B cell (primary cell): ENCODE measurements at regions not wholly inside any gene's neighbourhood (a gene's known extent, or its start where the extent isn't known, plus 50 kb on each side); places are given as distances from the start of the nearest gene placed in this dataset.

Source experiments
- ATAC-seq: fragments of 200-7000 bp; cut with Tn5 transposase; one replicate; pipeline ENCODE4 v1.10.0; 2021; ENCODE audit warnings: low read depth, mild to moderate bottlenecking, moderate number of reproducible peaks, moderate library complexity
- CTCF ChIA-PET: fragments of 350-600 bp; sonication (Branson Sonifier 250); formaldehyde crosslinking; loops from one replicate; lab custom pipeline; 2021; ENCODE audit warnings: antibody characterized with exemption, inconsistent platforms; lab: Charles Lee
- POLR2A ChIA-PET: fragments of 350-600 bp; sonication (Branson Sonifier 250); formaldehyde crosslinking; loops from one replicate; lab custom pipeline; 2021; ENCODE audit warnings: antibody characterized with exemption; lab: Charles Lee
- DNase-seq: peaks from one replicate; pipeline ENCODE4 v3.0.0; 2013
- H2AFZ ChIP-seq: 2 replicates; pipeline ENCODE4 v1.6.1; 2012; ENCODE audit warnings: mild to moderate bottlenecking, low read depth, low read length; ENCODE audit not compliant: insufficient read depth, poor library complexity, severe bottlenecking
- H3K27ac ChIP-seq, 2 donors: 1 replicate in 1 of 2; 2 replicates in 1 of 2; pipeline ENCODE4 v1.5.1; 2012 to 2013; ENCODE audit warnings: low read length in 2 of 2, mild to moderate bottlenecking in 2 of 2, moderate library complexity in 1 of 2
- H3K27me3 ChIP-seq, 4 experiments: fragments of 200-600 bp in 1 of 4; sonication (generic) in 1 of 4; replicated peaks in 1 of 4; 1 replicate in 2 of 4; 2 replicates in 2 of 4; pipeline versions ENCODE4 v1.6.1 to v1.7.0; 2013 to 2016; ENCODE audit warnings: low read length in 3 of 4, mild to moderate bottlenecking in 2 of 4, mixed read lengths in 1 of 4, moderate library complexity in 1 of 4; ENCODE audit not compliant: insufficient read depth in 4 of 4, control insufficient read depth in 3 of 4; ENCODE audit errors: control extremely low read depth in 1 of 4
- H3K36me3 ChIP-seq, 2 experiments: replicated peaks in 1 of 2; 1 replicate in 1 of 2; 2 replicates in 1 of 2; pipeline versions ENCODE4 v1.6.1 to v1.7.1; 2013; ENCODE audit warnings: low read length in 1 of 2; ENCODE audit not compliant: insufficient read depth in 2 of 2, control insufficient read depth in 1 of 2; ENCODE audit errors: control extremely low read depth in 1 of 2, extremely low read depth in 1 of 2
- H3K4me1 ChIP-seq, 2 donors: fragments of 200-600 bp in 1 of 2; sonication (generic) in 1 of 2; 1 replicate in 1 of 2; 2 replicates in 1 of 2; pipeline versions ENCODE4 v1.5.1 to v1.6.1; 2013 to 2017; ENCODE audit warnings: low read length in 2 of 2; ENCODE audit not compliant: control insufficient read depth in 2 of 2, insufficient read depth in 2 of 2
- H3K4me2 ChIP-seq: replicated peaks from 2 replicates; pipeline ENCODE3; 2012; ENCODE audit warnings: mild to moderate bottlenecking, low read depth, low read length; ENCODE audit not compliant: poor library complexity, severe bottlenecking
- H3K4me3 ChIP-seq, 5 experiments: fragments of 200-600 bp in 1 of 5; sonication (generic) in 1 of 5; 1 replicate in 3 of 5; 2 replicates in 2 of 5; pipeline versions ENCODE4 v1.5.1 to v1.7.0; 2011 to 2016; ENCODE audit warnings: low read length in 4 of 5, mild to moderate bottlenecking in 4 of 5, low read depth in 2 of 5, control low read depth in 1 of 5, moderate library complexity in 1 of 5; ENCODE audit not compliant: insufficient read depth in 1 of 5; ENCODE audit errors: control extremely low read depth in 1 of 5, extremely low read depth in 1 of 5
- H3K79me2 ChIP-seq: fragments of 200-600 bp; sonication (generic); one replicate; pipeline ENCODE4 v1.6.0; 2016; ENCODE audit warnings: low read length; ENCODE audit not compliant: control insufficient read depth, insufficient read depth
- H3K9ac ChIP-seq: fragments of 200-600 bp; sonication (generic); 2 replicates; pipeline ENCODE4 v1.6.1; 2017; ENCODE audit warnings: mild to moderate bottlenecking, low read length, moderate library complexity
- H3K9me3 ChIP-seq, 3 donors: one replicate each; pipeline versions ENCODE4 v1.6.1 to v1.7.1; 2013; ENCODE audit warnings: low read length in 2 of 3; ENCODE audit not compliant: control insufficient read depth in 2 of 3, insufficient read depth in 1 of 3; ENCODE audit errors: control extremely low read depth in 1 of 3
- H4K20me1 ChIP-seq: 2 replicates; pipeline ENCODE4 v1.6.0; 2012; ENCODE audit warnings: mild to moderate bottlenecking, low read length; ENCODE audit not compliant: insufficient read depth, control insufficient read depth, poor library complexity, severe bottlenecking
- H3K27ac Mint-ChIP-seq: one replicate; pipeline ENCODE4 v1.8.0; 2021; ENCODE audit warnings: mixed read lengths
- H3K27me3 Mint-ChIP-seq: one replicate; pipeline ENCODE4 v1.8.0; 2021; ENCODE audit warnings: mixed read lengths
- H3K4me1 Mint-ChIP-seq: one replicate; pipeline ENCODE4 v1.8.0; 2021; ENCODE audit warnings: mixed read lengths
- H3K4me3 Mint-ChIP-seq: one replicate; pipeline ENCODE4 v1.8.0; 2021; ENCODE audit warnings: mixed read lengths
- H3K9me3 Mint-ChIP-seq: one replicate; pipeline ENCODE4 v1.8.0; 2022; ENCODE audit warnings: mixed read lengths; ENCODE audit not compliant: insufficient read depth
- CTCF ChIP-seq: fragments of 200-600 bp; IDR thresholded peaks from one replicate; pipeline ENCODE4 v1.8.0; 2022; ENCODE audit warnings: antibody characterized with exemption, mild to moderate bottlenecking
- EZH2 ChIP-seq: IDR thresholded peaks from 2 replicates; pipeline ENCODE4 v1.6.1; 2012; ENCODE audit warnings: borderline replicate concordance, low read depth, mild to moderate bottlenecking, moderate library complexity, low read length; ENCODE audit not compliant: insufficient read depth, poor library complexity, severe bottlenecking
- whole genome bisulfite sequencing: methylation state at CpG from one replicate; pipeline ENCODE4 v1.1.5; 2013; ENCODE audit warnings: missing lambda C conversion rate; ENCODE audit not compliant: insufficient coverage; 5-methylcytosine and 5-hydroxymethylcytosine counted together
- intact Hi-C: fragments of 100-400 bp; cut with micrococcal nuclease; formaldehyde crosslinking; loops from one replicate; pipeline ENCODE4 v1.10.0; 2022

GRCh38 chr5:89279391-89280036 lies 396.5 kb upstream of the MEF2C start:
- Histone ChIP-seq H3K9ac (peak overlapping the region; percentile 10), H3K9me3 (no peaks in the 10 kb centered on the region), H3K36me3 (no peaks in the 10 kb centered on the region), H3K27ac (no peak overlapping the region), H3K4me1 (peaks cover 49 to 59% of the 10 kb centered on the region in 2 donors), H3K79me2 (peaks cover 4% of the 10 kb centered on the region), H4K20me1 (no peaks in the 10 kb centered on the region), H3K4me3 (peak overlapping the region in 2 of 5 experiments; percentile 27 to 46), H3K4me2 (peak overlapping the region; percentile 53), H2AFZ (peak overlapping the region; percentile 46), H3K27me3 (no peaks in the 10 kb centered on the region)
- no peak for TF ChIP-seq CTCF
- no peak for TF ChIP-seq EZH2
- Mint-ChIP-seq H3K4me1 (peaks cover 77% of the 10 kb centered on the region), H3K27ac (peak overlapping the region; percentile 77), H3K4me3 (peak overlapping the region; percentile 67), H3K27me3 (no peaks in the 10 kb centered on the region), H3K9me3 (no peaks in the 10 kb centered on the region)
- intact Hi-C loops, result no loop called here
- CTCF ChIA-PET, result no interaction called here
- POLR2A ChIA-PET, result interaction anchor here (0.7 kb wide), 2 partner anchors 168 to 456 kb away, joined by 7 to 9 read pairs; no protein-coding TSS in a partner anchor
- WGBS, result 0% methylated on average over 1 of the region's 5 CpGs
- ATAC-seq, result peak; percentile 36
- peak; percentile 30 for DNase-seq

- Histone ChIP-seq H4K20me1 (no peaks in the 10 kb centered on the region), H3K9me3 (no peaks in the 10 kb centered on the region), H3K27me3 (no peaks in the 10 kb centered on the region), H3K79me2 (peaks cover 4% of the 10 kb centered on the region), H3K9ac (no peak overlapping the region), H3K27ac (no peak overlapping the region), H3K4me2 (no peak overlapping the region), H3K4me1 (peaks cover 56 to 69% of the 10 kb centered on the region in 2 donors), H3K4me3 (no peak overlapping the region), H3K36me3 (no peaks in the 10 kb centered on the region), H2AFZ (no peak overlapping the region)
- Mint-ChIP-seq H3K4me3 (no peak overlapping the region), H3K27ac (no peak overlapping the region), H3K27me3 (no peaks in the 10 kb centered on the region), H3K9me3 (no peaks in the 10 kb centered on the region), H3K4me1 (peaks cover 82% of the 10 kb centered on the region)
- ATAC-seq, result no peak
- ChIA-PET CTCF (no interaction called here), POLR2A (no interaction called here)
- no peak for TF ChIP-seq CTCF
- no peak for TF ChIP-seq EZH2
- no peak for DNase-seq
- intact Hi-C loops, result no loop called here
- WGBS, result 85% methylated on average over 3 of the region's 4 CpGs
Measured at GRCh38 chr5:89277816-89278215, 394.8 kb upstream of the MEF2C start.
